MM.1S (cell line): ENCODE measurements at regions not wholly inside any gene's neighbourhood (a gene's known extent, or its start where the extent isn't known, plus 50 kb on each side); places are given as distances from the start of the nearest gene placed in this dataset.

Experiments
- EZH2 ChIP-seq: fragments of 300-600 bp; sonication (generic); optimal IDR thresholded peaks from 2 replicates; pipeline ENCODE3; 2017; ENCODE audit warnings: low read depth, mild to moderate bottlenecking, antibody characterized with exemption, low read length, mixed read lengths
- TF ChIP-seq, protein P1 (sequence below): fragments of 300-600 bp; sonication (generic); IDR thresholded peaks from 2 replicates; pipeline ENCODE4 v1.5.1; 2016; ENCODE audit warnings: antibody characterized with exemption, low read length, mixed read lengths

DNA sequence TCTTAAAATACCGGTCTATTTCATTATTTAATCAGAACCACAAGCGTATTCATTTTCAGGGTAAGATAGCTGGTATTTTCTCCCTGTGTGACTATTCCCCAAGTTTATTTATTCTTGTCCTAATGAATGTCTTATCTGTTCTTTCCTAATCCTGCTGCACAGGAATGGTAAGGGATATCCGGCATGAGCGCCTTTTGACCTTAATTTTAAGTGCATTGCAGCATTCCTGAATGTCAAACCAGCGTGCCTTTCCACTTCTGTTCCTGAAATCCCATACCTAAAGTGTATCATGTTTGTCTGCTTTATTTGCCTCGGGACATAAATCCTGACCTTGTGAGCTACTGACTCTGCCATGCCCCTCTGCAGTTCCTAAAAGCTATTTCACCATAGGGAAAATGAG is 1713.2 kb upstream of the FLRT2 start:
- TF ChIP-seq, protein P1, sequence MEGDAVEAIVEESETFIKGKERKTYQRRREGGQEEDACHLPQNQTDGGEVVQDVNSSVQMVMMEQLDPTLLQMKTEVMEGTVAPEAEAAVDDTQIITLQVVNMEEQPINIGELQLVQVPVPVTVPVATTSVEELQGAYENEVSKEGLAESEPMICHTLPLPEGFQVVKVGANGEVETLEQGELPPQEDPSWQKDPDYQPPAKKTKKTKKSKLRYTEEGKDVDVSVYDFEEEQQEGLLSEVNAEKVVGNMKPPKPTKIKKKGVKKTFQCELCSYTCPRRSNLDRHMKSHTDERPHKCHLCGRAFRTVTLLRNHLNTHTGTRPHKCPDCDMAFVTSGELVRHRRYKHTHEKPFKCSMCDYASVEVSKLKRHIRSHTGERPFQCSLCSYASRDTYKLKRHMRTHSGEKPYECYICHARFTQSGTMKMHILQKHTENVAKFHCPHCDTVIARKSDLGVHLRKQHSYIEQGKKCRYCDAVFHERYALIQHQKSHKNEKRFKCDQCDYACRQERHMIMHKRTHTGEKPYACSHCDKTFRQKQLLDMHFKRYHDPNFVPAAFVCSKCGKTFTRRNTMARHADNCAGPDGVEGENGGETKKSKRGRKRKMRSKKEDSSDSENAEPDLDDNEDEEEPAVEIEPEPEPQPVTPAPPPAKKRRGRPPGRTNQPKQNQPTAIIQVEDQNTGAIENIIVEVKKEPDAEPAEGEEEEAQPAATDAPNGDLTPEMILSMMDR: no peak
- no peak for TF ChIP-seq EZH2
